ENCODE measurements at regions not wholly inside any gene's neighbourhood (a gene's known extent, or its start where the extent isn't known, plus 50 kb on each side); places are given as distances from the start of the nearest gene placed in this dataset.

DNA sequence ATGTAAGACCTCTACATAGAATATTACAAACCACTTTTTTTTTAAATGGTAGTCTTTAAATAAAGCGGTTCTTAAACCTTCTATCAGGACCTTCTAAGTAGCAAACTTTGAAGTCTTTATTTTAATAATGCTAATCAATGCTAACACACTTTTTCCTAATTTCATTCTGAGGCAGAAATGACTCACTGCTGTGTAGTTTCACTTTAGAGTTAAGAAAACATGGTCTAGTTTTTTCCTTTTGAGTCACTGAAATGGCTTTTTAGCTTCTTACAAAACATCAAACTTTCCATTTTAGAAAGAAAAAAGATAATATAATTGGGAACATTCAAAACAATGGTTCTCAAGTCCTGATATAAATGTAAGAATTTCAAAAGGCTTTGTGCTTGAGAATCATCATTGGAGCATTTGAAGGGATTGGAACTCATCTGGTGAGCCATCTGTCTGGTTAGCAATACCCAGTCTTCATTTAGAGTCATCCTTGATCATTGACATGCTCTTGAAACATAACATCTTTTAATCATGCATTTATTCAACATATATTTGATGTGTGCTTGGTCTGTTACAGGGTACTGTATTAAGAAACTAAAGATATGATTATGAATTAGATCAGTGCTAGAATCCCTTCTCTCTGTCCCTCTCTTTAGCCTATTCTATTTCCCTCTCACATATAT is 258.3 kb upstream of the MON1B start:
- TF ChIP-seq EZH2 (IDR thresholded peaks at IDR 0.05; ENCODE audit: borderline replicate concordance, low read depth, low read length, poor library complexity, severe bottlenecking) = no peak
- TF ChIP-seq, protein P1, sequence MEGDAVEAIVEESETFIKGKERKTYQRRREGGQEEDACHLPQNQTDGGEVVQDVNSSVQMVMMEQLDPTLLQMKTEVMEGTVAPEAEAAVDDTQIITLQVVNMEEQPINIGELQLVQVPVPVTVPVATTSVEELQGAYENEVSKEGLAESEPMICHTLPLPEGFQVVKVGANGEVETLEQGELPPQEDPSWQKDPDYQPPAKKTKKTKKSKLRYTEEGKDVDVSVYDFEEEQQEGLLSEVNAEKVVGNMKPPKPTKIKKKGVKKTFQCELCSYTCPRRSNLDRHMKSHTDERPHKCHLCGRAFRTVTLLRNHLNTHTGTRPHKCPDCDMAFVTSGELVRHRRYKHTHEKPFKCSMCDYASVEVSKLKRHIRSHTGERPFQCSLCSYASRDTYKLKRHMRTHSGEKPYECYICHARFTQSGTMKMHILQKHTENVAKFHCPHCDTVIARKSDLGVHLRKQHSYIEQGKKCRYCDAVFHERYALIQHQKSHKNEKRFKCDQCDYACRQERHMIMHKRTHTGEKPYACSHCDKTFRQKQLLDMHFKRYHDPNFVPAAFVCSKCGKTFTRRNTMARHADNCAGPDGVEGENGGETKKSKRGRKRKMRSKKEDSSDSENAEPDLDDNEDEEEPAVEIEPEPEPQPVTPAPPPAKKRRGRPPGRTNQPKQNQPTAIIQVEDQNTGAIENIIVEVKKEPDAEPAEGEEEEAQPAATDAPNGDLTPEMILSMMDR (conservative IDR thresholded peaks at IDR 0.05; ENCODE audit: low read depth, low read length) = no peak
- DNase-seq (ENCODE audit: low spot score) = no peak
- Histone ChIP-seq H3K4me3 (ENCODE audit: low read depth, low read length, poor library complexity, severe bottlenecking) (no peak overlapping the region), H3K9me3 (ENCODE audit: low read depth, low read length, poor library complexity, severe bottlenecking) (no peaks in the 10 kb centered on the region), H3K36me3 (ENCODE audit: insufficient read depth, low read length, poor library complexity, severe bottlenecking) (no peaks in the 10 kb centered on the region), H3K27ac (ENCODE audit: low read depth, low read length, poor library complexity, severe bottlenecking) (no peak overlapping the region), H3K4me1 (ENCODE audit: insufficient read depth, low read length, poor library complexity, severe bottlenecking) (no peaks in the 10 kb centered on the region), H3K27me3 (replicated peaks; ENCODE audit: insufficient read depth, low read depth, low read length, poor library complexity) (no peaks in the 10 kb centered on the region)
- intact Hi-C loops (cut with micrococcal nuclease; ENCODE audit: unreplicated experiment) = no loop called here
- POLR2A ChIA-PET (ENCODE audit: low non-redundant PET) = no interaction called here
- CTCF ChIA-PET = no interaction called here
- BruUV-seq (replicated peaks) = no TSS peak

DNA sequence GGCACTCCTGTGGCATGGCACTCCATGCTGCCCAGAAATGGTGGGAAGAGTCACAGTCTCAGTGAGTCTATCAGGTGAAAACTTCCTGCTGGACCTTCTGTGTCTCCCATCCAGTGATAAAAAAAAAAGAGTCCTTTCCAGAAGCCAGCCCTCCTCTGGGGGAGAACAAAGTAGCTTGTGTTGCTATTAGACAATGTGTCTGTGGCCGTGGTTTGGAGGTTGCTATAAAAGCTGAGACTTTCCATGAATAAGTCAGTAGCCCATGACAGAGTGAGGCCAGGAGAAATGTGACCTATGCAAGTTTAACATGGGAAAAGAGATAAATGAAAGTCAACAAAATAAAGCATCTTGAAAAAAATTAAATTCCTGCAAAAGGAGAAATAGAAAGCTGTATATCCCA is 250.7 kb upstream of the MON1B start:
- ChIA-PET POLR2A (ENCODE audit: low non-redundant PET) (no interaction called here), CTCF (no interaction called here)
- DNase-seq (ENCODE audit: low spot score) = no peak

DNA sequence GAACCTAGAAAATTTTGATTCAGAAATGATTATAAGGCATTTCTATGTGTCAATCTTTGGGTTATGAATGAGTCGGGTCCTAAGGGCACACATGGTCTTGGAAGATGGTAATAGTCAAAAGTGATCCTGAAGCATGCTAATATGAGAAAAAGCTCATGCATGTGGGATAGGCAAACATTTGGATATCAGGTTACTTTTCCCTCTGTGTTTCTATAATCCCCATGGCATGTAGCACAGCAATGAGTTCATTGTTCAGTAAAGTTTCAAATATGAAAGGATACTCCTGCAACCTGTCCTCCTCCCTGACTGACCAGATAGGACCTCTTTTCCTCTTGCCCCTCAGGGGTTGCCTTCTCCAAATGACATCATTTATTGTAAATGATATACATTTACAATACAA is 249.9 kb upstream of the MON1B start:
- TF ChIP-seq, protein P1 (conservative IDR thresholded peaks at IDR 0.05; ENCODE audit: low read depth, low read length) = no peak
- TF ChIP-seq EZH2 (IDR thresholded peaks at IDR 0.05; ENCODE audit: borderline replicate concordance, low read depth, low read length, poor library complexity, severe bottlenecking) = no peak
- Histone ChIP-seq H3K27me3 (replicated peaks; ENCODE audit: insufficient read depth, low read depth, low read length, poor library complexity) (no peaks in the 10 kb centered on the region), H3K36me3 (ENCODE audit: insufficient read depth, low read length, poor library complexity, severe bottlenecking) (no peaks in the 10 kb centered on the region), H3K4me1 (ENCODE audit: insufficient read depth, low read length, poor library complexity, severe bottlenecking) (no peaks in the 10 kb centered on the region), H3K27ac (ENCODE audit: low read depth, low read length, poor library complexity, severe bottlenecking) (no peak overlapping the region), H3K4me3 (ENCODE audit: low read depth, low read length, poor library complexity, severe bottlenecking) (no peak overlapping the region), H3K9me3 (ENCODE audit: low read depth, low read length, poor library complexity, severe bottlenecking) (no peaks in the 10 kb centered on the region)
- BruUV-seq (replicated peaks) = no TSS peak
- CTCF ChIA-PET = no interaction called here
- intact Hi-C loops (cut with micrococcal nuclease; ENCODE audit: unreplicated experiment) = no loop called here
- no peak for DNase-seq (ENCODE audit: low spot score)
- POLR2A ChIA-PET (ENCODE audit: low non-redundant PET) = no interaction called here

More for the DNA sequence above, 250.7 kb upstream of the MON1B start:
- Histone ChIP-seq H3K4me3 (ENCODE audit: low read depth, low read length, poor library complexity, severe bottlenecking) (no peak overlapping the region), H3K9me3 (ENCODE audit: low read depth, low read length, poor library complexity, severe bottlenecking) (no peaks in the 10 kb centered on the region), H3K4me1 (ENCODE audit: insufficient read depth, low read length, poor library complexity, severe bottlenecking) (no peaks in the 10 kb centered on the region), H3K36me3 (ENCODE audit: insufficient read depth, low read length, poor library complexity, severe bottlenecking) (no peaks in the 10 kb centered on the region), H3K27ac (ENCODE audit: low read depth, low read length, poor library complexity, severe bottlenecking) (no peak overlapping the region), H3K27me3 (replicated peaks; ENCODE audit: insufficient read depth, low read depth, low read length, poor library complexity) (no peaks in the 10 kb centered on the region)
- TF ChIP-seq, protein P1 (conservative IDR thresholded peaks at IDR 0.05; ENCODE audit: low read depth, low read length) = no peak
- no peak for TF ChIP-seq EZH2 (IDR thresholded peaks at IDR 0.05; ENCODE audit: borderline replicate concordance, low read depth, low read length, poor library complexity, severe bottlenecking)
- no TSS peak for BruUV-seq (replicated peaks)
- intact Hi-C loops (cut with micrococcal nuclease; ENCODE audit: unreplicated experiment) = no loop called here
